NCI-H1436 treated with DMSO at 0.1 percent for 48 hours (cell line): ENCODE measurements at regions not wholly inside any gene's neighbourhood (a gene's known extent, or its start where the extent isn't known, plus 50 kb on each side); places are given as distances from the start of the nearest gene placed in this dataset.
"Not testable (repeated sequence)": the region's sequence is repeated elsewhere in the genome, so short reads cannot be mapped to it uniquely, and the experiment has no call there.

ENCODE experiments used
- DNase-seq: peaks from one replicate; lab custom pipeline; 2025; lab: John Stamatoyannopoulos, UW

DNA sequence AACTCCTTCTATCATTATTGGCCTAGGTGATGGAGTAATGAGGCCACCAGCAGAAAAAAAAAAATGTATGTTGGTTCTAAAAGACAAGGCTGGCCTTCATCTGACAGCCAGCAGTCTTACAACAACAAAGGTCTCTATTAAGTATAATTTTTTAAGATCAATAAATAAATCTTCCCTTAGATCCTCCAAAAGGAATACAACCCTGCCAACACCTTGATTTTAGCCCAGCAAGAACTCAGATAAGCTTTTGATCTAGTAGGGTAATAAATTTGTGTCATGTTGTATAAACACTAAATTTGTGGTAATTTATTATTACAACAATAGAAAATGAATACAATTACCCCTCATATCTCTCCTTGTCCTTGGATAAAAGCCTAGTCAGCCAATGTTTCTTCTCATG lies 633.2 kb upstream of the FAM174A start:
- no peak for DNase-seq

GRCh38 chr5:99900302-99900852 lies 634.8 kb upstream of the FAM174A start:
- no peak for DNase-seq

- no peak for DNase-seq
Observed at GRCh38 chr5:99879791-99880511, 655.2 kb upstream of the FAM174A start.

DNA sequence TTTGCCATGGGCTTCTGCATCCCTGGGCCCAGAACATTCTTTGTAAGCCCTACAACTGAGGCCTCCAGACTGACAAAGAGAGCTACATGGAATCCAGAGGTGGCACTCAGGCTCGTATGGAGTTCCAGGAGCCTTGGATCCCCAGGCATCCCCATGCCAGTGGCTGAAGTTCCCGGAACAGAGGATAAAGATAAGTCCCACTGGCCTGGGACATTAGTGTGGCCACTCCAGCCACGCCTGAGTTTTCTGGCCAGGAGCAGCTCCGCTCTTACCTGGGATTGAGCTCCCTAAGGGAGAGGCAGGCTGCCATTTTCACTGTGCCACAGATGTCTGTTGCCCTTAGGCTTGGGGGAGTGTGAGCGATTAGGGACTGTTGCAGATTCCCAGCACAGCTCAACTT lies 656.3 kb upstream of the FAM174A start:
- no peak for DNase-seq

GRCh38 chr5:99866740-99867139 lies 668.4 kb upstream of the FAM174A start:
- DNase-seq = no peak

DNA sequence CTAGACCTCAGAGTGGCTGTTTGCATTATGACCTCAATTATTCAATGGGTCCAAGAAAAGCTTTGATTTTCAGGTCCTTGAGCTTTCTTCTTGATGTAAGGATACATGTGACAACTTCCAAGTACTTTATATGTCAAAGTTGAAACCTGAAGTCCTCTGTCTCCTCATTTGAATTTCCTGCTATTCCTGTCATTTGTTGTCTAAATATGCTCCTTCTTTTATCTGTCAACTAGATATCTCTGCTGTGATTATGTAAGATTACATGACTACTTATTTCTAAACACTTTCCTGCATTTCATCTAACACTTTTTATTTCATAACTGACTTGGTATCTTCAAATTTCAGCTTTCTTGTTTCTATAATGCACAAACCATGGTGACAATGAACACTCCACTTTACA lies 670.0 kb upstream of the FAM174A start:
- no peak for DNase-seq

- DNase-seq = no peak
Observed at GRCh38 chr5:99835791-99836190, 699.4 kb upstream of the FAM174A start.

DNA sequence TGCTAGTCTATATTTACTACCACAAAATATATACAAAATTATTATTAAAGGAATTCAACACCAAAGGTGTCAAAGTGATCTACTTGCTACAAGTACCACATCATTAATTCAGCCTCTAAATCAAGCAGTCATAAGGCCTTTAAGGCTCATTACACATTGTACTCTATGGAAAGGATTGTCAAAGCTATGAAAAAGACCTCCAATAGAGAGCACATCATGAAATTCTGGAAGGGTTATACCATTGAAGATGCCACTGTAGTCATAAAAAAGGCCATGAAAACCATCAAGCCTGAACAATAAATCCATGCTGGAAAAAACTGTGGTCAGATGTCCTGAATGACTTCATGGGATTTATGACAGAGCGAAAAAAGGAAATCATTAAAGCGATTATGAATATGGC lies 708.0 kb upstream of the FAM174A start:
- no peak for DNase-seq

DNA sequence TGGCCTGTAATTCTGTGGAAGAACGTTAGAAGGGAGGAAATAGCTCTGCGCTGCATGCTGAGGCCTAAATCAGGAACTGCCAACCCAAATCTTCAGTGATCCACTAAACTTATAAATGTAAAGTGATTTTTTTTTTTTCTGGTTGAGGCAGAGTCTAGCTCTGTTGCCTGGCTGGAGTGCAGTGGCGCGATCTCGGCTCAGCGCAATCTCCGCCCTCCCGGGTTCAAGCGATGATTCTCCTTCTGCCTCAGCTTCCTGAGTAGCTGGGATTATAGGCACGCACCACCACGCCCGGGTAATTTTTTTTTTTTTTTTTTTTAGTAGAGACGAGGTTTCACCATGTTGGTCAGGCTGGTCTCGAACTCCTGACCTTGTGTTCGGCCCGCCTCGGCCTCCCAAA lies 717.4 kb upstream of the FAM174A start:
- DNase-seq = no peak

DNA sequence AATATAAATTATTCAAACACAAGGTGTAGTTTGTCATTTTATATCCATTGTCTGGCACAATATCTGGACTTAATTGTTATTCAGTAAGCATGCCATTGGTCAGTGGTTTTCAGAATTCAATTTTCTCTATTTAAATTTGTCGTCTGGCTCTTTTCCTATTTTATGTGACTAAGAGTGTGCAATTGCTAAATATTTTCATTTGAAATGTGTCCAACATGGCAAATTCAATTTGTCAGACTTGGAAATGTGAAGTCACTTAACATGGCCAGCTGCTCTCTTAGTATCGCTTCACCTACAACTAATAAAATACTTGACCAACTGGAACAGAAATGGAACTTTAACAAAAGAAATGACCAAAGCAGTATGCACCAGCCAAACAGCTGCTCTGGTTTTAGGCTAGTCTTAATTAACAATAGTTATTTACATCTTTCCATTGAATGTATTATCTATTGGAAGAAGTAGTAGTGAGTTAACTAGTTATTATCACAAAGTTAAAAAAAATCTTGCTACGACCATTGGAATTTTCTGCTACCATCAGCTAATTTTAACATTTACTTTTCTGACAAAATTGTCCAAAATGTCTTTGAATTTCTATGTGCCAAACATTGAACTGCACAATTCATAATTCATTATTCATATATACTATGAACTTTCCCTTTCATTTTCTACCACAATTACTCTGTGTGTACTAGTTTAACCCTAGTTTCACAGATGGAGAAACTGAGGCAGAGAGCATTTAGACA lies 720.7 kb upstream of the FAM174A start:
- DNase-seq = no peak

DNA sequence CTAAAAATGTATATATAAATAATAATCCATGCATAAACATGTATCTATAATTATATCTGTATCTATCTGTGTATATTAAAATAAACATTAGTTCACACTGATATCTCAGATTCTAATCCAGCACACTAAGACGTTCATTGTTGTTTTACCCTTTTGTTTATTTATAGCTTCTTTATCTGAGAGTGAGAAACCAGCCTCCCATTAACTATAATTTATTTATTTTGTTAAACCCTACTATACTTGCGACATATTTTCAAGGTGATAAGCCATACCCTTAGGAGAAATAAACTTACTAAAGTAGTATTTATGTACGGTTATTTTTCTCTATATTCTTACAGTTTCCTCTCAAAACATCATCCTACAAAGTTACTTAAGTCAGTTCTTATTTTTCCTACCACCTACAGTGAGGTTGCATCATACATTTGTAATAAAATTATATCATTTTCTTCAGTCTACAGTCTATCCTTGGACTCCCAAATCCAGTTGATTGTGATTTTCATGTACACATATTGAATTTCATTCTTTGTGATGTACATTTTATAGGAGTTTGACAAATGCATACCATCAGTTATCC lies 726.4 kb upstream of the FAM174A start:
- no peak for DNase-seq

- no peak for DNase-seq
Observed at GRCh38 chr5:99807346-99807745, 727.8 kb upstream of the FAM174A start.

DNA sequence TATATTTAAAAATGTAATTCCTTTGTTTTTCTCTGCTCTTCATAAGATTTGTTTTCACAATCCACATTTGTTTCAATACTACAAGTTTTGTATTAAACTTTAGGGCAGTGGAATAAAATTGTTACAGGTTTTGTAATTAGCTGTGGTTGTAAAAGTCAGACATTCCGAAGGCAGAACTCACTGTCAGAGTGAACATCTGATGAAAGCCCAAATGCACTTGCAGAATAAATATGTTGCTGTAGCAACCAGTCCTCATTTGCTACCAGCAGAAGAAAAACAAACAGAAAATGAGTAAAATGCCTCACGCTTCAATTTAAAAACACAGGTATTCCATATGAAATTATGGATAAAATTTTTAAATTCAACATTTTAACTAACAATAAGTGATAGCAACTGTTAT lies 740.1 kb upstream of the FAM174A start:
- no peak for DNase-seq

DNA sequence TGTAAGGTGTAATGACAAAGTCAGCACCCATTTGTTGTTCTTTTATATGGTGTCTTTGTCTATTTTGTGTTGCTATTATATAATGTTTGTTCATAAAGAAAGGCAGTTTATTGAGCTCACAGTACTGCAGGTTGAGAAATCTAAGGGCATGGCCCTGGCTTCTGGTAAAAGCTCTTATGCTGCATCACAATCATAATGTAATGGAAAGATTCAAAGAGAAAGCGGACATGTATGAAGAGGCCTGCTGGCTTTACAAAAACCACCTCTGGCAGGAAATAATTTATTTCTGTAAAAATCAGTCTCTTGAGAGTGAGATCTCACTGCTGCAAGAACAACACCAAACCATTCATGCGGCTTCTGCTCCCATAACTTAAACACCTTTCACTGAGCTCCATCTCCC lies 746.7 kb upstream of the FAM174A start:
- DNase-seq = no peak

DNA sequence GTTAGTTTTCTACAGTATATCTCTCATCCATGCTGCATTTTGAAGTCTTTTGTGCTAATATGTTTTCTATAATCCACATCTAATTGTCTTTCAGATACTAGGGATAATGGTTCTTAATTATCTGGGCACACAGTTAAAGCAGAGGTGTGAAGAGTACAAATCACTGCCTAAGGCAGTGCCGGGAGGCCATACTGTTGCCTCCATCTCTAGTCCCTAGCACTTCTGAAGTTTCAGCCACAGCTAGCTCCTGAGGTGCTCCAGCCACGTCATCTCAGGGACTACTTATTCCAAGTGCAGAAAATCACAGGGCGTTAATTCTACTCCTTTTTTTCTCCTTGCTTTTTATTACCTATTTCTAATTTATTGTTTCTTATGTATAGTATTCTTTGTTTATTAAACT lies 760.0 kb upstream of the FAM174A start:
- DNase-seq = no peak

DNA sequence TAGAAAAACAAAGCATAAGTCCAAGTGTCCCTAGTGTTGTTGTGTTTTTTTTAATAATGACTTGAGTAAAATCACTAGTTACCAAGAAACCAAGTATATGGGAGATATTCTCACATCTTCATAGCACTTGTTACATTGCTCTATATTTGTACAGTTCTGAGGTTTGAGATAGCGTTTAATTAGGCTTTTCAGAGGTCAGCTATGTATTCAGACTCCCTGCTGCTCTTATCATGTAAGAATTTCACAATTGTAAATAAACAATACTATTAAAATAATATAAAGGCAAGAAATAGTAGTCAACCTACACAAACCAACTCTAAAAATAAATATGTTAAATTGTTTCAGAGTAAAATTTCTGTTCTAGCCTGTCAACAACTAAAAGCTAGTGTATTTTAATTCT lies 761.9 kb upstream of the FAM174A start:
- DNase-seq = no peak

DNA sequence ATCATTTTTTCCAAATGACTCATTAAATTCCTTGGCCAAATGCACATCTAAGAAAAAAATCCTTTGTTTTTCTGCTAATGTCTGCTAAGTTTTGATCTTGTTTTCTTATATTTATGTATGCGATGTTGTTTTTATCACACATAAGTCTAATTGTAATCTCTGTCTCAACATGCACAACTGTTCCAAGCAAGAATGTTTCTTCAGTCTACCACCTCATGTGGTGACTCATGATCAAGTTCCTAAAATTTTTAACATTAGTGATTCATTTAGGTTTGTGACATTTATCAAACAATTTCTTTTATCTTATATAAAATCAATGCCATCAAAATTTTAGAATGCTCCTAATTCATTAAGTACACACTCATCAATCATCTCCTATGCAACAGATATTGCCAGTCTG lies 763.9 kb upstream of the FAM174A start:
- DNase-seq = no peak

DNA sequence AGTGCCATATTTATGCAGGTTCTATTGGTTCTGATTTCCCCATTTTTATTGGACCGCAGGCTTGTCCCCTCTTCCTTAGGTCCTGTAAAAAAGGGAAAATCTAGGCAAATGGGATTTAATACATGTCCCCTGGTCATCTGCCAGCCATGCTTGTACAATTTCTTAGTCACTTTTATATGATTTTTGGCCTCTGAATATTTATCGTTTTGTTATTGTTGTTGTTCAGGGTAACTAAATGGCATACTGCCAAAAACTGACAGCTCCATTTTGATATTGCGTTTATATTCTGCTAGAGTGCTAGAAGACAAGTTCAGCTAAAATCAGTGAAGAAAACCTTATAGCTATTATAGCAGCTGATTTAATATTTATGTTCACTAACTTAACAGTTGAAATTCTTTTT lies 770.2 kb upstream of the FAM174A start:
- DNase-seq = no peak

DNA sequence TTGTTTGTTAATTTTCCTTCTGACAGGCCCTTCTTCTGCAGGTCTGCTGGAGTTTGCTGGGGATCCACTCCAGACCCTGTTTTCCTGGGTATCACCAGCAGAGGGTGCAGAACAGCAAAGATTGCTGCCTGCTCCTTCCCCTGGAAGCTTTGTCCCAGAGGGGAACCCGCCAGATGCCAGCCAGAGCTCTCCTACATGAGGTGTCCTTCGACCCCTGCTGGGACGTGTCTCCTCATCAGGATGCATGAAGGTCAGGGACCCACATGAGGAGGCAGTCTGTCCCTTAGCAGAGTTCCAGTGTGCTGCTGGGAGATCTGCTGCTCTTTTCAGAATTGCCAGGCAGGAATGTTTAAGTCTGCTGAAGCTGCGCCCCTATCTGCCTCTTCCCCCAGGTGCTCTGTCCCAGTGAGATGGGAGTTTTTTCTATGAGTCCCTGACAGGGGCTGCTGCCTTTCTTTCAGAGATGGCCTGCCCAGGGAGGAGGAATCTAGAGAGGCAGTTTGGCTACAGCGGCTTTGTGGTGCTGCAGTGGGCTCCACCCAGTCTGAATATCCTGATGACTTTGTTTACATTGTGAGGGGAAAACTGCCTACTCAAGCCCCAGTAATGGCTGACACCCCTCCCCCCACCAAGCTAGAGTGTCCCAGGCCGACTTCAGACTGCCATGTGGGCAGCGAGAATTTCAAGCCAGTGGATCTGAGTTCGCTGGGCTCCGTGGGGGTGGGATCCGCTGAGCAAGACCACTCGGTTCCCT lies 772.0 kb upstream of the FAM174A start:
- no peak for DNase-seq

DNA sequence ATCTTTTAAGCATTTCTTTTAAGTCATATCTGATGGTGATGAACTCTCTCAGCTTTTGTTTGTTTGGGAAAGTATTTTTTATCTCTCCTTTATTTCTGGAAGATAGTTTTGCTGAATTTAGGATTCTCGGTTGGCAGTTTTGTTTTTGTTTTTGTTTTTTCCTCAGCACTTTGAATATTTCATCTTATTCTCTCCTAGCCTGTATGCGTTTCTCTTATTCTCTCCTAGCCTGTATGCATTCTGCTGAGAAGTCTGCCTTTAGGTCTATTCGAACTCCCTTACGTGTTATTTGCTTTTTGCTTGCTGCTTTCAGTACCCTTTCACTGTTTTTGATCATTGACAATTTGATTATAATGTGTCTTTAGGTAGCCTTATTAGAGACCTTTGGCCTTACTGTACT lies 787.8 kb upstream of the FAM174A start:
- no peak for DNase-seq

- not testable (repeated sequence) for DNase-seq
Observed at GRCh38 chr5:99733146-99733545, 802.0 kb upstream of the FAM174A start.

GRCh38 chr5:99730653-99731052 lies 801.8 kb upstream of the CHD1 start:
- not testable (repeated sequence) for DNase-seq
